Pancreas (tissue), 10 donors: ENCODE measurements at regions not wholly inside any gene's neighbourhood (a gene's known extent, or its start where the extent isn't known, plus 50 kb on each side); places are given as distances from the start of the nearest gene placed in this dataset.
A peak's percentile ranks its signal among the peaks of the same experiment; 100 is the strongest.

Source experiments
- ATAC-seq, 4 donors: fragments of 200-7000 bp; cut with Tn5 transposase; one replicate each; pipeline versions ENCODE4 v1.8.0 to v1.9.1; 2020; ENCODE audit warnings: mild to moderate bottlenecking in 4 of 4, moderate library complexity in 4 of 4
- DNase-seq, 6 donors: peaks; one replicate each; pipeline ENCODE4 v3.0.0-alpha.2; 2020
- FAIRE-seq: peaks from 2 replicates; lab custom pipeline; 2012; peaks lifted over from hg19 to GRCh38; lab: Jason Lieb, UNC
- H3K27ac ChIP-seq, 4 donors: fragments of 200-600 bp; sonication (generic); 1 replicate in 3 of 4; 2 replicates in 1 of 4; pipeline versions ENCODE4 v1.5.0 to v1.8.0; 2020
- H3K27me3 ChIP-seq, 4 donors: fragments of 200-600 bp; one replicate each; pipeline ENCODE4 v1.8.0; 2021
- H3K36me3 ChIP-seq, 3 donors: fragments of 200-600 bp; sonication (generic) in 1 of 3; one replicate each; pipeline versions ENCODE4 v1.5.0 to v1.8.0; 2020 to 2021
- H3K4me1 ChIP-seq, 3 donors: fragments of 200-600 bp; one replicate each; pipeline ENCODE4 v1.8.0; 2021
- H3K4me3 ChIP-seq, 4 donors: fragments of 200-600 bp; sonication (generic) in 2 of 4; one replicate each; pipeline versions ENCODE4 v1.5.0 to v1.8.0; 2020 to 2021
- H3K9me3 ChIP-seq, 4 donors: fragments of 200-600 bp; one replicate each; pipeline ENCODE4 v1.8.0; 2021
- CTCF ChIP-seq, 4 donors: fragments of 200-600 bp; sonication (generic) in 3 of 4; IDR thresholded peaks; one replicate each; pipeline versions ENCODE4 v1.5.0 to v1.8.0; 2021; ENCODE audit warnings: antibody characterized with exemption in 4 of 4
- WGBS, 2 donors: extraction: QIAGEN DNeasy Blood & Tissue Kit; methylation state at CpG; one replicate each; pipeline ENCODE4 v1.1.7; 2013; 5-methylcytosine and 5-hydroxymethylcytosine counted together
- intact Hi-C, 3 donors: fragments of 100-400 bp; cut with DNase I; formaldehyde crosslinking; loops; one replicate each; pipeline versions ENCODE4 v1.11.1 to v1.14.2; 2022
- donor health status: healthy with polysubstance abuse.
- donor health status: DM: no; HTN: no; CAD: no; lungs with moderate emphysema.
- donor health status: DM: no; HTN: no; CAD: no.
- donor health status: control.
- donor health status: control.
- donor health status: Bipolar disorder and iron deficiency.
- donor health status: DM: yes; HTN: yes; CAD: no.
- donor health status: DM: no; HTN: no; CAD: no.
- donor health status: DM: no; HTN: no; CAD: no.
- donor health status: DM: yes; HTN: yes; CAD: no.

- no peaks in the 10 kb centered on the region for H3K27me3 ChIP-seq
- FAIRE-seq: no peak
- no peak for ATAC-seq
- no peaks in the 10 kb centered on the region for H3K36me3 ChIP-seq
- H3K4me3 ChIP-seq: no peak overlapping the region
- no peak overlapping the region for H3K27ac ChIP-seq
- DNase-seq: no peak
- no peak for TF ChIP-seq CTCF (IDR thresholded peaks at IDR 0.05)
- peaks cover 27 to 44% (median 43%) of the 10 kb centered on the region in 3 donors for H3K4me1 ChIP-seq
- no peaks in the 10 kb centered on the region for H3K9me3 ChIP-seq
- 64% methylated on average over 4 of the region's 4 CpGs for WGBS, 2 donors
- intact Hi-C loops: no loop called here
Measured at GRCh38 chr1:219989766-219990165, 56.5 kb downstream of the EPRS1 start.

GRCh38 chr1:219988818-219989217 lies 57.5 kb downstream of the EPRS1 start:
- H3K4me1 ChIP-seq: peaks cover 27 to 38% (median 38%) of the 10 kb centered on the region in 3 donors
- H3K27ac ChIP-seq: peak overlapping the region in 1 of 4 donors; percentile 41
- H3K9me3 ChIP-seq: no peaks in the 10 kb centered on the region
- ATAC-seq (no peak), FAIRE-seq (no peak), DNase-seq (no peak)
- no peaks in the 10 kb centered on the region for H3K36me3 ChIP-seq
- intact Hi-C loops: no loop called here
- H3K27me3 ChIP-seq: no peaks in the 10 kb centered on the region
- H3K4me3 ChIP-seq: no peak overlapping the region
- TF ChIP-seq CTCF (IDR thresholded peaks at IDR 0.05): no peak

- Histone ChIP-seq H3K9me3 (no peaks in the 10 kb centered on the region), H3K27me3 (no peaks in the 10 kb centered on the region), H3K4me3 (no peak overlapping the region), H3K27ac (peak overlapping the region in 2 of 4 donors; percentile 4 to 41), H3K36me3 (peaks cover 0 to under 1% (median 0%) of the 10 kb centered on the region in 3 donors), H3K4me1 (peaks cover 27 to 38% (median 38%) of the 10 kb centered on the region in 3 donors)
- ATAC-seq (peak in 1 of 4 donors; percentile 11), FAIRE-seq (no peak), DNase-seq (no peak)
- 69% methylated on average over 5 of the region's 5 CpGs for WGBS, 2 donors
- intact Hi-C loops: no loop called here
- no peak for TF ChIP-seq CTCF (IDR thresholded peaks at IDR 0.05)
Measured at GRCh38 chr1:219988387-219988786, 57.9 kb downstream of the EPRS1 start.

- no peak overlapping the region for H3K4me3 ChIP-seq
- ATAC-seq (peak; percentile 42 to 73 (median 60)), DNase-seq (peak in 1 of 6 donors; percentile 21), FAIRE-seq (no peak)
- intact Hi-C loops: no loop called here
- peak overlapping the region in 1 of 4 donors; percentile 41 for H3K27ac ChIP-seq
- peaks cover 0 to 11% (median 8%) of the 10 kb centered on the region in 3 donors for H3K36me3 ChIP-seq
- no peaks in the 10 kb centered on the region for H3K9me3 ChIP-seq
- H3K4me1 ChIP-seq: peaks cover 18 to 38% (median 36%) of the 10 kb centered on the region in 3 donors
- H3K27me3 ChIP-seq: no peaks in the 10 kb centered on the region
- TF ChIP-seq CTCF (IDR thresholded peaks at IDR 0.05): no peak
- 46 to 52% methylated on average over 2 of the region's 2 CpGs for WGBS, 2 donors
Measured at GRCh38 chr1:219987325-219987724, 59.0 kb upstream of the SLC30A10 start.

DNA sequence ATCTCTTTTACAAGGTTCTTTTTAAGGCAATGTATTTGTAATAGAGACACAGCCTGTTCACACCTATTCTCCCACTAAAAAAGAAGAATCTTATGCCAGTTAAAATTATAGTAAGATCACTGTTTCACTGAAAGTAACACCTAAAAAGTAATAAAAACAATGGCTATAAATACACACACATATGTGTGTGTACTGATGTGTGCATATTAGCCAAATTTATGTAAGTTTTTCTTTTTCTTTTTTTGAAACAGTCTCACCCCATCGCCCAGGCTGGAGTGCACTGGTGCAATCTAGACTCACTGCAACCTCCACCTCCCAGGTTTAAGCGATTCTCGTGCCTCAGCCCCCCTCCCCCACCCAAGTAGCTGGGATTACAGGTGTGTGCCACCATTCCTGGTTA lies 56.8 kb upstream of the SLC30A10 start:
- no peaks in the 10 kb centered on the region for H3K27me3 ChIP-seq

More for the DNA sequence above, 56.8 kb upstream of the SLC30A10 start:
- H3K27ac ChIP-seq: no peak overlapping the region
- FAIRE-seq (no peak), DNase-seq (no peak), ATAC-seq (no peak)
- peaks cover 0 to 25% (median 8%) of the 10 kb centered on the region in 3 donors for H3K36me3 ChIP-seq
- intact Hi-C loops: no loop called here
- WGBS, 2 donors: 94 to 95% methylated on average over 3 of the region's 3 CpGs
- TF ChIP-seq CTCF (IDR thresholded peaks at IDR 0.05): no peak
- peaks cover 4 to 22% (median 18%) of the 10 kb centered on the region in 3 donors for H3K4me1 ChIP-seq
- H3K9me3 ChIP-seq: no peaks in the 10 kb centered on the region
- no peak overlapping the region for H3K4me3 ChIP-seq
